ENCODE measurements at regions not wholly inside any gene's neighbourhood (a gene's known extent, or its start where the extent isn't known, plus 50 kb on each side); places are given as distances from the start of the nearest gene placed in this dataset.

- H3K36me3 ChIP-seq (ENCODE audit: control insufficient read depth, insufficient read depth, low read length) = no peaks in the 10 kb centered on the region
- POLR2A ChIA-PET = no interaction called here
- H3K4me3 ChIP-seq (ENCODE audit: low read depth, low read length) = no peak overlapping the region
- CTCF ChIA-PET = interaction anchor here (1.0 to 2.4 kb wide), 4 partner anchors 9 to 312 kb away, joined by 3 to 5 read pairs (median 4); partner anchors contain the start of gene SNX18
- no peak for TF ChIP-seq CTCF (IDR thresholded peaks at IDR 0.05; ENCODE audit: insufficient read depth, low read depth, low read length)
- DNase-seq (ENCODE audit: low read depth) = no peak
- no peaks in the 10 kb centered on the region for H3K27me3 ChIP-seq (ENCODE audit: control insufficient read depth, insufficient read depth, low read length)
Measured at GRCh38 chr5:54829676-54830535, 155.5 kb downstream of the ESM1 start.

- ChIA-PET POLR2A (no interaction called here), CTCF (interaction anchor here (2.4 kb wide), 1 partner anchor 312 kb away, joined by 5 read pairs; the partner anchor contains the start of gene SNX18)
- H3K36me3 ChIP-seq (ENCODE audit: control insufficient read depth, insufficient read depth, low read length) = no peaks in the 10 kb centered on the region
- no peak for DNase-seq (ENCODE audit: low read depth)
- no peak overlapping the region for H3K4me3 ChIP-seq (ENCODE audit: low read depth, low read length)
- no peaks in the 10 kb centered on the region for H3K27me3 ChIP-seq (ENCODE audit: control insufficient read depth, insufficient read depth, low read length)
- no peak for TF ChIP-seq CTCF (IDR thresholded peaks at IDR 0.05; ENCODE audit: insufficient read depth, low read depth, low read length)
Measured at GRCh38 chr5:54829102-54829501, 156.3 kb downstream of the ESM1 start.

- POLR2A ChIA-PET = no interaction called here
Measured at GRCh38 chr5:54828151-54828550, 157.2 kb downstream of the ESM1 start.

GRCh38 chr5:54825005-54825404 is 160.4 kb downstream of the ESM1 start:
- Histone ChIP-seq H3K4me3 (ENCODE audit: low read depth, low read length) (no peak overlapping the region), H3K27me3 (ENCODE audit: control insufficient read depth, insufficient read depth, low read length) (no peaks in the 10 kb centered on the region), H3K36me3 (ENCODE audit: control insufficient read depth, insufficient read depth, low read length) (no peaks in the 10 kb centered on the region)
- no peak for TF ChIP-seq CTCF (IDR thresholded peaks at IDR 0.05; ENCODE audit: insufficient read depth, low read depth, low read length)
- POLR2A ChIA-PET = no interaction called here
- CTCF ChIA-PET = interaction anchor here (0.6 to 0.8 kb wide), 2 partner anchors 13 to 42 kb away, joined by 4 to 6 read pairs; no protein-coding TSS in a partner anchor
- DNase-seq (ENCODE audit: low read depth) = no peak

More at GRCh38 chr5:54828151-54828550, 157.2 kb downstream of the ESM1 start:
- CTCF ChIA-PET = no interaction called here
- Histone ChIP-seq H3K27me3 (ENCODE audit: control insufficient read depth, insufficient read depth, low read length) (no peaks in the 10 kb centered on the region), H3K4me3 (ENCODE audit: low read depth, low read length) (no peak overlapping the region), H3K36me3 (ENCODE audit: control insufficient read depth, insufficient read depth, low read length) (no peaks in the 10 kb centered on the region)
- DNase-seq (ENCODE audit: low read depth) = no peak
- TF ChIP-seq CTCF (IDR thresholded peaks at IDR 0.05; ENCODE audit: insufficient read depth, low read depth, low read length) = no peak

- no peak overlapping the region for H3K4me3 ChIP-seq (ENCODE audit: low read depth, low read length)
- no peak for DNase-seq (ENCODE audit: low read depth)
- CTCF ChIA-PET = interaction anchor here (0.7 kb wide), 1 partner anchor 52 kb away, joined by 3 read pairs; no protein-coding TSS in a partner anchor
- POLR2A ChIA-PET = no interaction called here
- 0 out of 2 replicates have a peak, but pooled peaks cover 1% of the 10 kb centered on the region for H3K27me3 ChIP-seq (ENCODE audit: control insufficient read depth, insufficient read depth, low read length)
- no peak for TF ChIP-seq CTCF (IDR thresholded peaks at IDR 0.05; ENCODE audit: insufficient read depth, low read depth, low read length)
- no peaks in the 10 kb centered on the region for H3K36me3 ChIP-seq (ENCODE audit: control insufficient read depth, insufficient read depth, low read length)
Measured at GRCh38 chr5:54823006-54823405, 162.4 kb downstream of the ESM1 start.
